T-cell (primary cell): ENCODE measurements at regions not wholly inside any gene's neighbourhood (a gene's known extent, or its start where the extent isn't known, plus 50 kb on each side); places are given as distances from the start of the nearest gene placed in this dataset.

Experiments used
- ATAC-seq, 4 experiments: fragments of 200-7000 bp in 3 of 4; fragments of 150-1000 bp in 1 of 4; cut with Tn5 transposase; replicated peaks in 1 of 4; 1 replicate in 3 of 4; 2 replicates in 1 of 4; pipeline ENCODE4 v1.10.0; 2021; ENCODE audit warnings: moderate library complexity in 3 of 4, mild to moderate bottlenecking in 2 of 4, moderate number of reproducible peaks in 1 of 4
- CTCF ChIA-PET, 2 donors: fragments of 300-600 bp; sonication (Branson Sonifier 250); formaldehyde crosslinking; loops; one replicate each; lab custom pipeline; 2022; ENCODE audit warnings: antibody characterized with exemption in 2 of 2; lab: Charles Lee
- POLR2A ChIA-PET, 2 donors: fragments of 300-600 bp; sonication (Branson Sonifier 250); formaldehyde crosslinking; loops; one replicate each; lab custom pipeline; 2022; ENCODE audit warnings: antibody characterized with exemption in 2 of 2; lab: Charles Lee
- DNase-seq, 35 experiments: peaks; one replicate each; pipeline versions ENCODE4 v3.0.0 to v3.0.0-alpha.2; 2013 to 2023
- H3K27ac ChIP-seq: one replicate; pipeline ENCODE4 v1.5.1; 2013; ENCODE audit warnings: low read length
- H3K27me3 ChIP-seq, 2 experiments: replicated peaks in 1 of 2; 1 replicate in 1 of 2; 2 replicates in 1 of 2; pipeline versions ENCODE4 v1.6.1 to v1.7.0; 2013; ENCODE audit warnings: low read length in 1 of 2, mixed read lengths in 1 of 2; ENCODE audit not compliant: control insufficient read depth in 2 of 2, insufficient read depth in 2 of 2; ENCODE audit errors: extremely low read depth in 1 of 2
- H3K36me3 ChIP-seq, 2 donors: 1 replicate in 1 of 2; 2 replicates in 1 of 2; pipeline versions ENCODE4 v1.6.1 to v1.7.0; 2013; ENCODE audit warnings: low read length in 1 of 2; ENCODE audit not compliant: control insufficient read depth in 2 of 2, insufficient read depth in 1 of 2; ENCODE audit errors: extremely low read depth in 1 of 2
- H3K4me1 ChIP-seq, 2 experiments: 1 replicate in 1 of 2; 2 replicates in 1 of 2; pipeline versions ENCODE4 v1.6.1 to v1.7.0; 2013; ENCODE audit warnings: low read length in 2 of 2, mixed read lengths in 1 of 2; ENCODE audit not compliant: insufficient read depth in 2 of 2, control insufficient read depth in 1 of 2; ENCODE audit errors: extremely low read depth in 1 of 2
- H3K4me3 ChIP-seq, 2 donors: 1 replicate in 1 of 2; 2 replicates in 1 of 2; pipeline versions ENCODE4 v1.5.1 to v1.7.0; 2013; ENCODE audit warnings: mild to moderate bottlenecking in 2 of 2, low read length in 1 of 2, moderate library complexity in 1 of 2; ENCODE audit not compliant: control insufficient read depth in 1 of 2; ENCODE audit errors: extremely low read depth in 1 of 2
- H3K9me3 ChIP-seq: 2 replicates; pipeline ENCODE4 v1.7.0; 2013
- H3K27ac Mint-ChIP-seq, 2 donors: one replicate each; pipeline ENCODE4 v1.8.0; 2020 to 2021; ENCODE audit warnings: mild to moderate bottlenecking in 2 of 2, mixed read lengths in 2 of 2
- H3K27me3 Mint-ChIP-seq, 2 donors: one replicate each; pipeline ENCODE4 v1.8.0; 2021 to 2022; ENCODE audit warnings: mixed read lengths in 2 of 2
- H3K36me3 Mint-ChIP-seq: one replicate; pipeline ENCODE4 v1.8.0; 2021; ENCODE audit warnings: mixed read lengths
- H3K4me1 Mint-ChIP-seq, 3 donors: one replicate each; pipeline ENCODE4 v1.8.0; 2020 to 2022; ENCODE audit warnings: mixed read lengths in 3 of 3, mild to moderate bottlenecking in 1 of 3
- H3K4me3 Mint-ChIP-seq, 3 donors: one replicate each; pipeline ENCODE4 v1.8.0; 2020 to 2022; ENCODE audit warnings: mild to moderate bottlenecking in 3 of 3, mixed read lengths in 3 of 3, moderate library complexity in 3 of 3
- H3K9me3 Mint-ChIP-seq, 3 donors: one replicate each; pipeline ENCODE4 v1.8.0; 2020 to 2022; ENCODE audit warnings: mixed read lengths in 3 of 3
- WGBS: methylation state at CpG from one replicate; pipeline ENCODE4 v1.1.5; 2013; ENCODE audit warnings: missing lambda C conversion rate; ENCODE audit not compliant: insufficient coverage; 5-methylcytosine and 5-hydroxymethylcytosine counted together

- WGBS, result no CpG with 5 or more reads among the region's 3 CpGs
- ChIA-PET CTCF (no interaction called here), POLR2A (no interaction called here)
- H3K27ac ChIP-seq, result no peak overlapping the region
- no peak overlapping the region for H3K4me3 ChIP-seq
- H3K4me3 Mint-ChIP-seq, result no peak overlapping the region
- H3K27me3 Mint-ChIP-seq, result no peaks in the 10 kb centered on the region
- no peak overlapping the region for H3K27ac Mint-ChIP-seq
- H3K36me3 ChIP-seq, result no peaks in the 10 kb centered on the region
- no peaks in the 10 kb centered on the region for H3K27me3 ChIP-seq
- DNase-seq, result no peak
- peaks cover 0 to 11% (median 2%) of the 10 kb centered on the region in 3 donors for H3K9me3 Mint-ChIP-seq
- no peaks in the 10 kb centered on the region for H3K4me1 ChIP-seq
- no peaks in the 10 kb centered on the region for H3K9me3 ChIP-seq
- no peak for ATAC-seq
- no peaks in the 10 kb centered on the region for H3K36me3 Mint-ChIP-seq
- peaks cover 0 to 2% (median 0%) of the 10 kb centered on the region in 3 donors for H3K4me1 Mint-ChIP-seq
Measured at GRCh38 chr15:47461652-47462141, 255.6 kb upstream of the SEMA6D start.

- H3K36me3 ChIP-seq, result no peaks in the 10 kb centered on the region
- Mint-ChIP-seq H3K4me1 (no peaks in the 10 kb centered on the region), H3K27ac (no peak overlapping the region), H3K4me3 (no peak overlapping the region), H3K36me3 (no peaks in the 10 kb centered on the region), H3K27me3 (peaks cover 4% of the 10 kb centered on the region in 2 donors), H3K9me3 (peaks cover 0 to 6% (median 4%) of the 10 kb centered on the region in 3 donors)
- ATAC-seq, result no peak
- no CpG with 5 or more reads among the region's 1 CpG for WGBS
- H3K4me3 ChIP-seq, result no peak overlapping the region
- no peaks in the 10 kb centered on the region for H3K27me3 ChIP-seq
- DNase-seq, result no peak
- POLR2A ChIA-PET, result no interaction called here
- H3K9me3 ChIP-seq, result no peaks in the 10 kb centered on the region
- CTCF ChIA-PET, result no interaction called here
- H3K27ac ChIP-seq, result no peak overlapping the region
- no peaks in the 10 kb centered on the region for H3K4me1 ChIP-seq
Measured at GRCh38 chr15:47466357-47466756, 250.9 kb upstream of the SEMA6D start.

GRCh38 chr15:47470983-47471382 lies 246.3 kb upstream of the SEMA6D start:
- Histone ChIP-seq H3K9me3 (no peaks in the 10 kb centered on the region), H3K4me1 (no peaks in the 10 kb centered on the region), H3K27me3 (no peaks in the 10 kb centered on the region), H3K4me3 (no peak overlapping the region), H3K27ac (no peak overlapping the region), H3K36me3 (no peaks in the 10 kb centered on the region)
- no peak overlapping the region for H3K4me3 Mint-ChIP-seq
- POLR2A ChIA-PET, result no interaction called here
- peaks cover 4% of the 10 kb centered on the region in 2 donors for H3K27me3 Mint-ChIP-seq
- peaks cover 0 to 5% (median 4%) of the 10 kb centered on the region in 3 donors for H3K9me3 Mint-ChIP-seq
- no peaks in the 10 kb centered on the region for H3K4me1 Mint-ChIP-seq
- DNase-seq (no peak), ATAC-seq (no peak)
- CTCF ChIA-PET, result interaction anchor here in 1 of 2 donors (0.7 kb wide), 1 partner anchor 115 kb away, joined by 4 read pairs; no protein-coding TSS in a partner anchor
- WGBS, result 83% methylated on average over 1 of the region's 4 CpGs
- H3K36me3 Mint-ChIP-seq, result no peaks in the 10 kb centered on the region
- no peak overlapping the region for H3K27ac Mint-ChIP-seq

GRCh38 chr15:47473106-47473725 lies 244.1 kb upstream of the SEMA6D start:
- 67% methylated on average over 1 of the region's 6 CpGs for WGBS
- Mint-ChIP-seq H3K4me1 (no peaks in the 10 kb centered on the region), H3K4me3 (no peak overlapping the region), H3K9me3 (peaks cover 0 to 5% (median 4%) of the 10 kb centered on the region in 3 donors), H3K27me3 (peaks cover 2% of the 10 kb centered on the region in 2 donors), H3K36me3 (no peaks in the 10 kb centered on the region), H3K27ac (no peak overlapping the region)
- ChIA-PET CTCF (no interaction called here), POLR2A (no interaction called here)
- H3K36me3 ChIP-seq, result no peaks in the 10 kb centered on the region
- H3K27me3 ChIP-seq, result no peaks in the 10 kb centered on the region
- no peaks in the 10 kb centered on the region for H3K4me1 ChIP-seq
- DNase-seq (no peak), ATAC-seq (no peak)
- H3K9me3 ChIP-seq, result no peaks in the 10 kb centered on the region
- H3K4me3 ChIP-seq, result no peak overlapping the region
- H3K27ac ChIP-seq, result no peak overlapping the region

GRCh38 chr15:47473832-47474231 lies 243.5 kb upstream of the SEMA6D start:
- Histone ChIP-seq H3K4me3 (no peak overlapping the region), H3K4me1 (no peaks in the 10 kb centered on the region), H3K27ac (no peak overlapping the region), H3K27me3 (no peaks in the 10 kb centered on the region), H3K9me3 (no peaks in the 10 kb centered on the region), H3K36me3 (no peaks in the 10 kb centered on the region)
- H3K9me3 Mint-ChIP-seq, result peaks cover 0 to 5% (median 5%) of the 10 kb centered on the region in 3 donors
- no peak overlapping the region for H3K27ac Mint-ChIP-seq
- DNase-seq (no peak), ATAC-seq (no peak)
- H3K4me1 Mint-ChIP-seq, result no peaks in the 10 kb centered on the region
- H3K36me3 Mint-ChIP-seq, result no peaks in the 10 kb centered on the region
- no peak overlapping the region for H3K4me3 Mint-ChIP-seq
- H3K27me3 Mint-ChIP-seq, result no peaks in the 10 kb centered on the region
- ChIA-PET POLR2A (no interaction called here), CTCF (no interaction called here)
- 62% methylated on average over 3 of the region's 4 CpGs for WGBS

- no peaks in the 10 kb centered on the region for H3K4me1 Mint-ChIP-seq
- H3K27me3 ChIP-seq, result no peaks in the 10 kb centered on the region
- ChIA-PET CTCF (no interaction called here), POLR2A (no interaction called here)
- no peak overlapping the region for H3K27ac Mint-ChIP-seq
- H3K4me3 ChIP-seq, result no peak overlapping the region
- ATAC-seq, result no peak
- H3K4me1 ChIP-seq, result no peaks in the 10 kb centered on the region
- DNase-seq, result no peak
- no CpG with 5 or more reads among the region's 2 CpGs for WGBS
- H3K27ac ChIP-seq, result no peak overlapping the region
- H3K4me3 Mint-ChIP-seq, result no peak overlapping the region
- H3K36me3 Mint-ChIP-seq, result no peaks in the 10 kb centered on the region
- no peaks in the 10 kb centered on the region for H3K9me3 ChIP-seq
- no peaks in the 10 kb centered on the region for H3K27me3 Mint-ChIP-seq
- H3K9me3 Mint-ChIP-seq, result peaks cover under 1 to 9% (median 5%) of the 10 kb centered on the region in 3 donors
- H3K36me3 ChIP-seq, result no peaks in the 10 kb centered on the region
Measured at GRCh38 chr15:47475336-47475735, 242.0 kb upstream of the SEMA6D start.
